GM21825 (cell line): ENCODE measurements at regions not wholly inside any gene's neighbourhood (a gene's known extent, or its start where the extent isn't known, plus 50 kb on each side); places are given as distances from the start of the nearest gene placed in this dataset.

ENCODE experiments used
- ATAC-seq: cut with Tn5 transposase; IDR thresholded peaks from one replicate; pipeline ENCODE4 v1.9.1; 2021; ENCODE audit warnings: mild to moderate bottlenecking, moderate library complexity; ENCODE audit not compliant: unreplicated experiment

GRCh38 chr16:85429776-85430522, 183.2 kb upstream of the GSE1 start:
- no peak for ATAC-seq

GRCh38 chr16:85430523-85431421, 182.3 kb upstream of the GSE1 start:
- no peak for ATAC-seq

GRCh38 chr16:85431431-85432124, 181.5 kb upstream of the GSE1 start:
- no peak for ATAC-seq

GRCh38 chr16:85432606-85433005, 180.5 kb upstream of the GSE1 start:
- no peak for ATAC-seq

GRCh38 chr16:85433477-85433876, 179.6 kb upstream of the GSE1 start:
- no peak for ATAC-seq

- ATAC-seq: no peak
Observed at GRCh38 chr16:85435286-85435685, 177.8 kb upstream of the GSE1 start.

- ATAC-seq: no peak
Observed at GRCh38 chr16:85435700-85436099, 177.4 kb upstream of the GSE1 start.

GRCh38 chr16:85436207-85436606, 176.9 kb upstream of the GSE1 start:
- no peak for ATAC-seq

- ATAC-seq: no peak
Observed at GRCh38 chr16:85436636-85437165, 176.4 kb upstream of the GSE1 start.

GRCh38 chr16:85437166-85438052, 175.7 kb upstream of the GSE1 start:
- no peak for ATAC-seq

GRCh38 chr16:85438981-85439685, 174.0 kb upstream of the GSE1 start:
- ATAC-seq: no peak

- ATAC-seq: no peak
Observed at GRCh38 chr16:85440744-85441143, 172.4 kb upstream of the GSE1 start.

- ATAC-seq: no peak
Observed at GRCh38 chr16:85441189-85441889, 171.8 kb upstream of the GSE1 start.

- ATAC-seq: no peak
Observed at GRCh38 chr16:85441890-85442670, 171.0 kb upstream of the GSE1 start.

GRCh38 chr16:85443116-85443515, 170.0 kb upstream of the GSE1 start:
- no peak for ATAC-seq

- ATAC-seq: no peak
Observed at GRCh38 chr16:85443531-85443930, 169.6 kb upstream of the GSE1 start.

- no peak for ATAC-seq
Observed at GRCh38 chr16:85445064-85445778, 167.9 kb upstream of the GSE1 start.
